ENCODE measurements at regions not wholly inside any gene's neighbourhood (a gene's known extent, or its start where the extent isn't known, plus 50 kb on each side); places are given as distances from the start of the nearest gene placed in this dataset.

DNA sequence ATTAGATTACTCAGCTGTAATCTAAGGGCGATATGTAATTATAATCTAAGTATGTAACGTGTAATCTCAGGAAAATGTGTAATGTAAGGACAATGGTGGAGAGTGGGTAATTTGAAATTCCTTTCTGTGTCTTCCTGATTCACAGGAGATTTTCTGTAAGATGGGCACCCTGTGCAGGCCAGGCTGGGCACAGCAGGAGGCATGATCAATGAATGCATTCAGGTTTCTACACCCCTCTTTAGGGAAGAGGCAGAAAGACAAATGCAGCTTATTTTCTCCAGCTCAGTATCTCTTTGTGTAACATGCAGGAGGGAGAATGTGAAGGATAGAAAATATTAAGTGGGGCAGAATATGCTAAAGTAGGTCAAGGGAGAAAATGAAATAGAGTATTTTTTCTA lies 320.1 kb downstream of the PIK3C3 start (continued):
- TF ChIP-seq ZNF302 (CRISPR knock-in tag; IDR thresholded peaks at IDR 0.05) (no peak), ESRRA (IDR thresholded peaks at IDR 0.05; ENCODE audit: borderline replicate concordance, low read length) (no peak), MAFK (IDR thresholded peaks at IDR 0.05; ENCODE audit: partially characterized antibody) (no peak)
- TF ChIP-seq, protein P1, sequence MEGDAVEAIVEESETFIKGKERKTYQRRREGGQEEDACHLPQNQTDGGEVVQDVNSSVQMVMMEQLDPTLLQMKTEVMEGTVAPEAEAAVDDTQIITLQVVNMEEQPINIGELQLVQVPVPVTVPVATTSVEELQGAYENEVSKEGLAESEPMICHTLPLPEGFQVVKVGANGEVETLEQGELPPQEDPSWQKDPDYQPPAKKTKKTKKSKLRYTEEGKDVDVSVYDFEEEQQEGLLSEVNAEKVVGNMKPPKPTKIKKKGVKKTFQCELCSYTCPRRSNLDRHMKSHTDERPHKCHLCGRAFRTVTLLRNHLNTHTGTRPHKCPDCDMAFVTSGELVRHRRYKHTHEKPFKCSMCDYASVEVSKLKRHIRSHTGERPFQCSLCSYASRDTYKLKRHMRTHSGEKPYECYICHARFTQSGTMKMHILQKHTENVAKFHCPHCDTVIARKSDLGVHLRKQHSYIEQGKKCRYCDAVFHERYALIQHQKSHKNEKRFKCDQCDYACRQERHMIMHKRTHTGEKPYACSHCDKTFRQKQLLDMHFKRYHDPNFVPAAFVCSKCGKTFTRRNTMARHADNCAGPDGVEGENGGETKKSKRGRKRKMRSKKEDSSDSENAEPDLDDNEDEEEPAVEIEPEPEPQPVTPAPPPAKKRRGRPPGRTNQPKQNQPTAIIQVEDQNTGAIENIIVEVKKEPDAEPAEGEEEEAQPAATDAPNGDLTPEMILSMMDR (IDR thresholded peaks at IDR 0.05): no peak

DNA sequence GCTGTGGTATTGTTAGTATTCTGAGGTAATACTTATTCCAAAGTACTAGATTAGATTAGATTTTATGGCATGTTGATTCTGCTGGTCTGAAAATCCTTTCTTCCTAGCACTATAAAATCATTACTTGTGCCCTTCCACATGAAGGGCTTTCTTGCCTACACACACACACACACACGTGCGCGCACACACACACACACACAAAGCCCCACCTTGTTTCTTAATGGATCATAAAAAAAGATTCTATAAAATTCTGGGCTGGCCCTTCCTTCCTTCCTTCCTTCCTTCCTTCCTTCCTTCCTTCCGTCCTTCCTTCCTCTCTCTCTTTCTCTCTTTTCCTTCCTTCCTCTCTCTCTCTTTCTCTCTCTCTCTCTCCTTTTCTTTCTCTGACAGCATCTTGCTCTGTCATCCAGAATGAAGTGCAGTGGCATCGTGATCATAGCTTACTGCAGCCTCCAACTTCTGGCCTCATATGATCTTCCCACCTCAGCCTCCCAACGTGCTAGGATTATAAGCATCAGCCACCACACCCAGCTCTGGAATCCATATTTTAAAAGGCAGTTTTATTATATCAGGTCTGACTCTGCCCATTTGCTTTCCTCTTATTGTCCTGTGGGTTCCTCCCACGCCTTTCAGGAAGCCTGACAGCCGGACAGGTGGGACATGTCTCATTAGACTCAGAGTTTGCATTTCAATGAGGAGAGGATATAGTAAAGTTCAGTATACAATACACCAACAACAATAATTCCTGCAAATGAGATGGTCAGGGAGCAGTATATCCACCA lies 321.1 kb downstream of the PIK3C3 start:
- CTCF ChIA-PET: interaction anchor here (0.7 kb wide), 1 partner anchor 36 kb away, joined by 3 read pairs; no protein-coding TSS in a partner anchor
- H3K4me3 ChIP-seq: no peak overlapping the region
- no peak overlapping the region for H3K27ac ChIP-seq
- DNase-seq (ENCODE audit: low read depth in 1 of 2, low spot score in 1 of 2) (no peak), ATAC-seq (no peak), FAIRE-seq (no peak)
- no peaks in the 10 kb centered on the region for H3K4me1 ChIP-seq
- H3K9me3 ChIP-seq: no peaks in the 10 kb centered on the region
- H3K4me2 ChIP-seq: no peak overlapping the region
- TF ChIP-seq KDM1A (IDR thresholded peaks at IDR 0.05; ENCODE audit: low read depth): no peak
- TF ChIP-seq FOSB (CRISPR knock-in tag; IDR thresholded peaks at IDR 0.05): no peak
- TF ChIP-seq, protein P2, sequence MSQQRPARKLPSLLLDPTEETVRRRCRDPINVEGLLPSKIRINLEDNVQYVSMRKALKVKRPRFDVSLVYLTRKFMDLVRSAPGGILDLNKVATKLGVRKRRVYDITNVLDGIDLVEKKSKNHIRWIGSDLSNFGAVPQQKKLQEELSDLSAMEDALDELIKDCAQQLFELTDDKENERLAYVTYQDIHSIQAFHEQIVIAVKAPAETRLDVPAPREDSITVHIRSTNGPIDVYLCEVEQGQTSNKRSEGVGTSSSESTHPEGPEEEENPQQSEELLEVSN (IDR thresholded peaks at IDR 0.05; ENCODE audit: borderline replicate concordance, low read depth): no peak
- no peak for TF ChIP-seq RARB (CRISPR knock-in tag; IDR thresholded peaks at IDR 0.05)
- TF ChIP-seq, protein P3, sequence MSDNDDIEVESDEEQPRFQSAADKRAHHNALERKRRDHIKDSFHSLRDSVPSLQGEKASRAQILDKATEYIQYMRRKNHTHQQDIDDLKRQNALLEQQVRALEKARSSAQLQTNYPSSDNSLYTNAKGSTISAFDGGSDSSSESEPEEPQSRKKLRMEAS (IDR thresholded peaks at IDR 0.05): no peak
- no peak for TF ChIP-seq ZC3H11A (IDR thresholded peaks at IDR 0.05)
- TF ChIP-seq PHF8 (IDR thresholded peaks at IDR 0.05; ENCODE audit: borderline replicate concordance, low read depth): no peak
- TF ChIP-seq RFX5 (IDR thresholded peaks at IDR 0.05): no peak
- TF ChIP-seq, protein P1 (IDR thresholded peaks at IDR 0.05): no peak
- TF ChIP-seq TFCP2L1 (CRISPR knock-in tag; IDR thresholded peaks at IDR 0.05): no peak
- TF ChIP-seq CHD2 (IDR thresholded peaks at IDR 0.05; ENCODE audit: low read length, partially characterized antibody): no peak
- TF ChIP-seq HES2 (IDR thresholded peaks at IDR 0.05): no peak
- TF ChIP-seq HMGXB4 (CRISPR knock-in tag; IDR thresholded peaks at IDR 0.05; ENCODE audit: borderline replicate concordance): no peak
- TF ChIP-seq HEYL (CRISPR knock-in tag; IDR thresholded peaks at IDR 0.05): no peak
- TF ChIP-seq FOSL2 (IDR thresholded peaks at IDR 0.05): no peak
- no peak for TF ChIP-seq FOSL2 (CRISPR knock-in tag; IDR thresholded peaks at IDR 0.05)
- no peak for TF ChIP-seq FOXS1 (CRISPR knock-in tag; IDR thresholded peaks at IDR 0.05)
- TF ChIP-seq CHD4 (IDR thresholded peaks at IDR 0.05; ENCODE audit: borderline replicate concordance): no peak
- 31% methylated on average over 7 of the region's 8 CpGs for WGBS (ENCODE audit: missing lambda C conversion rate)
- POLR2A ChIA-PET: no interaction called here
